ENCODE measurements at regions not wholly inside any gene's neighbourhood (a gene's known extent, or its start where the extent isn't known, plus 50 kb on each side); places are given as distances from the start of the nearest gene placed in this dataset.

- Histone ChIP-seq H3K4me1 (no peaks in the 10 kb centered on the region), H3K27me3 (no peaks in the 10 kb centered on the region), H3K9me3 (peaks cover 0 to 4% (median 0%) of the 10 kb centered on the region in 4 donors), H3K4me3 (no peak overlapping the region), H3K27ac (no peak overlapping the region), H3K36me3 (no peaks in the 10 kb centered on the region)
- WGBS, 2 donors: 76 to 82% methylated on average over 2 of the region's 2 CpGs
- DNase-seq: no peak
- intact Hi-C loops (cut with DNase I): no loop called here
- no peak for TF ChIP-seq EP300 (IDR thresholded peaks at IDR 0.05)
- TF ChIP-seq POLR2A (IDR thresholded peaks at IDR 0.05): no peak
- TF ChIP-seq CTCF (IDR thresholded peaks at IDR 0.05): no peak
- no peak for TF ChIP-seq POLR2AphosphoS5 (IDR thresholded peaks at IDR 0.05)
These were observed 679.1 kb upstream of the COBL start for GRCh38 chr7:51995596-51996179.

- DNase-seq: no peak
- TF ChIP-seq EP300 (IDR thresholded peaks at IDR 0.05) (no peak), CTCF (IDR thresholded peaks at IDR 0.05) (no peak)
- H3K9me3 ChIP-seq: no peaks in the 10 kb centered on the region
- H3K27ac ChIP-seq: no peak overlapping the region
- no peaks in the 10 kb centered on the region for H3K36me3 ChIP-seq
- WGBS, 2 donors: 16 to 47% methylated on average over 5 of the region's 5 CpGs
- intact Hi-C loops (cut with DNase I): no loop called here
- H3K4me1 ChIP-seq: no peaks in the 10 kb centered on the region
- no peaks in the 10 kb centered on the region for H3K27me3 ChIP-seq
- no peak overlapping the region for H3K4me3 ChIP-seq
These were observed 666.0 kb upstream of the COBL start for GRCh38 chr7:51982653-51983052.

GRCh38 chr7:51980812-51981211 lies 664.2 kb upstream of the COBL start:
- H3K27me3 ChIP-seq: no peaks in the 10 kb centered on the region
- TF ChIP-seq POLR2A (IDR thresholded peaks at IDR 0.05) (no peak), POLR2AphosphoS5 (IDR thresholded peaks at IDR 0.05) (no peak), EP300 (IDR thresholded peaks at IDR 0.05) (no peak), CTCF (IDR thresholded peaks at IDR 0.05) (no peak)
- H3K27ac ChIP-seq: no peak overlapping the region
- intact Hi-C loops (cut with DNase I): no loop called here
- no peaks in the 10 kb centered on the region for H3K9me3 ChIP-seq
- no peak for DNase-seq
- H3K4me3 ChIP-seq: no peak overlapping the region
- no peaks in the 10 kb centered on the region for H3K4me1 ChIP-seq
- no peaks in the 10 kb centered on the region for H3K36me3 ChIP-seq
- WGBS, 2 donors: 89 to 92% methylated on average over 2 of the region's 2 CpGs

GRCh38 chr7:51980313-51980712 lies 663.7 kb upstream of the COBL start:
- WGBS, 2 donors: 19 to 57% methylated on average over 2 of the region's 2 CpGs
- H3K36me3 ChIP-seq: no peaks in the 10 kb centered on the region
- intact Hi-C loops (cut with DNase I): no loop called here
- no peaks in the 10 kb centered on the region for H3K9me3 ChIP-seq
- no peaks in the 10 kb centered on the region for H3K27me3 ChIP-seq
- H3K4me3 ChIP-seq: no peak overlapping the region
- TF ChIP-seq EP300 (IDR thresholded peaks at IDR 0.05) (no peak), POLR2AphosphoS5 (IDR thresholded peaks at IDR 0.05) (no peak), POLR2A (IDR thresholded peaks at IDR 0.05) (no peak), CTCF (IDR thresholded peaks at IDR 0.05) (no peak)
- no peak overlapping the region for H3K27ac ChIP-seq
- H3K4me1 ChIP-seq: no peaks in the 10 kb centered on the region
- DNase-seq: no peak

GRCh38 chr7:51977913-51978312 lies 661.3 kb upstream of the COBL start:
- TF ChIP-seq POLR2A (IDR thresholded peaks at IDR 0.05) (no peak), EP300 (IDR thresholded peaks at IDR 0.05) (no peak), POLR2AphosphoS5 (IDR thresholded peaks at IDR 0.05) (no peak), CTCF (IDR thresholded peaks at IDR 0.05) (no peak)
- no peaks in the 10 kb centered on the region for H3K9me3 ChIP-seq
- H3K27ac ChIP-seq: no peak overlapping the region
- H3K36me3 ChIP-seq: no peaks in the 10 kb centered on the region
- intact Hi-C loops (cut with DNase I): no loop called here
- no peaks in the 10 kb centered on the region for H3K4me1 ChIP-seq
- DNase-seq: no peak
- no peak overlapping the region for H3K4me3 ChIP-seq
- H3K27me3 ChIP-seq: no peaks in the 10 kb centered on the region

Measured in sigmoid colon (tissue), 6 donors.